PFSK-1 (cell line): ENCODE measurements at regions not wholly inside any gene's neighbourhood (a gene's known extent, or its start where the extent isn't known, plus 50 kb on each side); places are given as distances from the start of the nearest gene placed in this dataset.

Experiments
- FOXP2 ChIP-seq: optimal IDR thresholded peaks from 2 replicates; pipeline ENCODE3; 2011; ENCODE audit warnings: borderline replicate concordance, control low read depth, inconsistent platforms; ENCODE audit not compliant: insufficient read depth; ENCODE audit errors: extremely low read length, extremely low read depth
- POLR2AphosphoS5 ChIP-seq: IDR thresholded peaks from 2 replicates; pipeline ENCODE4 v1.6.1; 2012; ENCODE audit warnings: low read depth, mild to moderate bottlenecking, control low read depth, low read length, moderate library complexity
- REST ChIP-seq, 2 experiments: IDR thresholded peaks; 2 replicates each; pipeline versions ENCODE4 v1.6.1 to v1.8.0; 2011 to 2012; ENCODE audit warnings: low read depth in 2 of 2, low read length in 2 of 2, control low read depth in 1 of 2, inconsistent platforms in 1 of 2, mild to moderate bottlenecking in 1 of 2, moderate library complexity in 1 of 2; ENCODE audit not compliant: insufficient read depth in 1 of 2
- SIN3A ChIP-seq: IDR thresholded peaks from 2 replicates; pipeline ENCODE4 v1.6.1; 2012; ENCODE audit warnings: mild to moderate bottlenecking, low read length, moderate library complexity, borderline replicate concordance; ENCODE audit not compliant: insufficient read depth
- TAF1 ChIP-seq: IDR thresholded peaks from 2 replicates; pipeline ENCODE4 v1.6.1; 2012; ENCODE audit warnings: low read length, control low read depth, borderline replicate concordance; ENCODE audit not compliant: insufficient read depth

GRCh38 chr6:88263591-88263990 lies 97.4 kb upstream of the CNR1 start:
- no peak for TF ChIP-seq REST (IDR thresholded peaks at IDR 0.05; ENCODE audit: insufficient read depth in 1 of 2, low read depth in 2 of 2, low read length in 2 of 2)
- TF ChIP-seq TAF1: no peak
- no peak for TF ChIP-seq FOXP2
- TF ChIP-seq POLR2AphosphoS5: no peak
- no peak for TF ChIP-seq SIN3A

GRCh38 chr6:88262332-88262731 lies 96.2 kb upstream of the CNR1 start:
- TF ChIP-seq FOXP2: no peak
- TF ChIP-seq TAF1: no peak
- no peak for TF ChIP-seq REST (IDR thresholded peaks at IDR 0.05; ENCODE audit: insufficient read depth in 1 of 2, low read depth in 2 of 2, low read length in 2 of 2)
- TF ChIP-seq SIN3A: no peak
- TF ChIP-seq POLR2AphosphoS5: no peak

- no peak for TF ChIP-seq POLR2AphosphoS5
- no peak for TF ChIP-seq TAF1
- TF ChIP-seq SIN3A: no peak
- no peak for TF ChIP-seq FOXP2
- no peak for TF ChIP-seq REST (IDR thresholded peaks at IDR 0.05; ENCODE audit: insufficient read depth in 1 of 2, low read depth in 2 of 2, low read length in 2 of 2)
These were observed 85.2 kb upstream of the CNR1 start for GRCh38 chr6:88251301-88251700.

- TF ChIP-seq SIN3A (no peak), REST (IDR thresholded peaks at IDR 0.05; ENCODE audit: insufficient read depth in 1 of 2, low read depth in 2 of 2, low read length in 2 of 2) (no peak), POLR2AphosphoS5 (no peak), FOXP2 (no peak), TAF1 (no peak)
These were observed 82.7 kb upstream of the CNR1 start for GRCh38 chr6:88248709-88249321.

- TF ChIP-seq SIN3A: no peak
- no peak for TF ChIP-seq POLR2AphosphoS5
- no peak for TF ChIP-seq TAF1
- TF ChIP-seq REST (IDR thresholded peaks at IDR 0.05; ENCODE audit: insufficient read depth in 1 of 2, low read depth in 2 of 2, low read length in 2 of 2): no peak
- TF ChIP-seq FOXP2: no peak
These were observed 80.5 kb upstream of the CNR1 start for GRCh38 chr6:88246654-88247053.
